H1 (cell line): ENCODE measurements at regions not wholly inside any gene's neighbourhood (a gene's known extent, or its start where the extent isn't known, plus 50 kb on each side); places are given as distances from the start of the nearest gene placed in this dataset.

ENCODE experiments used
- CBX8 ChIP-seq: fragments of 300-800, 300-1000 bp; sonication (generic); IDR thresholded peaks from 2 replicates; pipeline ENCODE4 v1.7.1; 2016; ENCODE audit warnings: low read depth, low read length, borderline replicate concordance
- GABPA ChIP-seq: IDR thresholded peaks from 2 replicates; pipeline ENCODE4 v1.6.1; 2011; ENCODE audit warnings: mild to moderate bottlenecking, low read length, moderate library complexity, borderline replicate concordance; ENCODE audit not compliant: insufficient read depth
- GTF2F1 ChIP-seq: IDR thresholded peaks from 2 replicates; pipeline ENCODE4 v1.6.1; 2012; ENCODE audit warnings: low read depth, low read length, improper control_type of control experiment, borderline replicate concordance
- NANOG ChIP-seq: IDR thresholded peaks from 2 replicates; pipeline ENCODE4 v1.6.1; 2011; ENCODE audit warnings: low read length, low read depth, mild to moderate bottlenecking, inconsistent platforms; ENCODE audit not compliant: insufficient read depth, poor library complexity, severe bottlenecking
- RBBP5 ChIP-seq: IDR thresholded peaks from 2 replicates; pipeline ENCODE4 v1.7.1; 2012; ENCODE audit warnings: low read depth, mild to moderate bottlenecking, inconsistent platforms, low read length, moderate library complexity, borderline replicate concordance
- TAF7 ChIP-seq: optimal IDR thresholded peaks from 2 replicates; pipeline ENCODE3; 2011; ENCODE audit warnings: low read depth, mild to moderate bottlenecking, inconsistent platforms, low read length, moderate library complexity, borderline replicate concordance
- TCF12 ChIP-seq: IDR thresholded peaks from 2 replicates; pipeline ENCODE4 v1.6.1; 2011; ENCODE audit warnings: low read depth, mild to moderate bottlenecking, low read length
- TF ChIP-seq, protein P1 (sequence below): fragments of 300-600 bp; sonication (generic); IDR thresholded peaks from 2 replicates; pipeline ENCODE4 v1.7.1; 2012; ENCODE audit warnings: low read length, moderate library complexity, mild to moderate bottlenecking, inconsistent platforms; ENCODE audit not compliant: insufficient replicate concordance

DNA sequence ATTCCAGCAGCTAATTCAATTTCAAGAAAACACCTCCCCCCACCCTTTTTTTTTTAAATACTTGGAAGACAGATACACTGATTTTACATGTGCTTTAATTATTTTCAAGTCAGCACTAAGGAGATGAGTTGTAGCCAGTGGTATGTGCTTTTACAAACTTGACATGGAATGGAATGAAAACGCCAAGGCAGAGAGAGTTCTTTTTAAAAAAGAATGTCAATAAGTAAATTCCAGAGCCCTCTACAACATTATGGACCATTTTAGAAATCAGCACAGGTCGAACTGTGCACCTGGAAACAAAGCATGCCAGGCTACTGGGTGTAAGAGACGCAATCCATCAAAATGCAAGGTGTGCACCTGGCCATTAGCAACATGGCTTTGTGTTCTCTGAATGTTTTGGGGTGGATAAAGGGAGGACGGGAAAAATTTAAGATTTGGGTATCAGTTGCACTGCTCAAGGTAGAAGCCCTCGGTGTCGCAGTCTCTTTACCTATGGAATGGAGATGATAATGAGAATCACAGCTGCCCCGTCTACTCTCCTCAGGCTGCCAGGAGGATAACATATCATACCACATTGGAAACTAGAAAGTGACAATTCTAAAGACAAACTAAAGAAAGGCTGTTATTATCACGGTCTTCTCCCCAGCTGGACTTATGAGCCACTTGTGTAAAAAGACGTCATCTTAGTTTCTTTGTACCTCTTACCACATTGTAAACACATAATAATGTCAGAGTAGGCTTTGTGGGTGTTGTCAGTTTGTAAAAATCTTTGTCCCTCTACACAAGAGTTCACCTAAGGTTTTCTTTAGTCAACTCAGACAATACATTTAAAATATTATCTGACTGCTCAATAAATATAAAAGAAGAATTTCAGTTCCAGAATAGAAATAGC, 107.4 kb upstream of the PRICKLE2 start (continued):
- TF ChIP-seq, protein P1, sequence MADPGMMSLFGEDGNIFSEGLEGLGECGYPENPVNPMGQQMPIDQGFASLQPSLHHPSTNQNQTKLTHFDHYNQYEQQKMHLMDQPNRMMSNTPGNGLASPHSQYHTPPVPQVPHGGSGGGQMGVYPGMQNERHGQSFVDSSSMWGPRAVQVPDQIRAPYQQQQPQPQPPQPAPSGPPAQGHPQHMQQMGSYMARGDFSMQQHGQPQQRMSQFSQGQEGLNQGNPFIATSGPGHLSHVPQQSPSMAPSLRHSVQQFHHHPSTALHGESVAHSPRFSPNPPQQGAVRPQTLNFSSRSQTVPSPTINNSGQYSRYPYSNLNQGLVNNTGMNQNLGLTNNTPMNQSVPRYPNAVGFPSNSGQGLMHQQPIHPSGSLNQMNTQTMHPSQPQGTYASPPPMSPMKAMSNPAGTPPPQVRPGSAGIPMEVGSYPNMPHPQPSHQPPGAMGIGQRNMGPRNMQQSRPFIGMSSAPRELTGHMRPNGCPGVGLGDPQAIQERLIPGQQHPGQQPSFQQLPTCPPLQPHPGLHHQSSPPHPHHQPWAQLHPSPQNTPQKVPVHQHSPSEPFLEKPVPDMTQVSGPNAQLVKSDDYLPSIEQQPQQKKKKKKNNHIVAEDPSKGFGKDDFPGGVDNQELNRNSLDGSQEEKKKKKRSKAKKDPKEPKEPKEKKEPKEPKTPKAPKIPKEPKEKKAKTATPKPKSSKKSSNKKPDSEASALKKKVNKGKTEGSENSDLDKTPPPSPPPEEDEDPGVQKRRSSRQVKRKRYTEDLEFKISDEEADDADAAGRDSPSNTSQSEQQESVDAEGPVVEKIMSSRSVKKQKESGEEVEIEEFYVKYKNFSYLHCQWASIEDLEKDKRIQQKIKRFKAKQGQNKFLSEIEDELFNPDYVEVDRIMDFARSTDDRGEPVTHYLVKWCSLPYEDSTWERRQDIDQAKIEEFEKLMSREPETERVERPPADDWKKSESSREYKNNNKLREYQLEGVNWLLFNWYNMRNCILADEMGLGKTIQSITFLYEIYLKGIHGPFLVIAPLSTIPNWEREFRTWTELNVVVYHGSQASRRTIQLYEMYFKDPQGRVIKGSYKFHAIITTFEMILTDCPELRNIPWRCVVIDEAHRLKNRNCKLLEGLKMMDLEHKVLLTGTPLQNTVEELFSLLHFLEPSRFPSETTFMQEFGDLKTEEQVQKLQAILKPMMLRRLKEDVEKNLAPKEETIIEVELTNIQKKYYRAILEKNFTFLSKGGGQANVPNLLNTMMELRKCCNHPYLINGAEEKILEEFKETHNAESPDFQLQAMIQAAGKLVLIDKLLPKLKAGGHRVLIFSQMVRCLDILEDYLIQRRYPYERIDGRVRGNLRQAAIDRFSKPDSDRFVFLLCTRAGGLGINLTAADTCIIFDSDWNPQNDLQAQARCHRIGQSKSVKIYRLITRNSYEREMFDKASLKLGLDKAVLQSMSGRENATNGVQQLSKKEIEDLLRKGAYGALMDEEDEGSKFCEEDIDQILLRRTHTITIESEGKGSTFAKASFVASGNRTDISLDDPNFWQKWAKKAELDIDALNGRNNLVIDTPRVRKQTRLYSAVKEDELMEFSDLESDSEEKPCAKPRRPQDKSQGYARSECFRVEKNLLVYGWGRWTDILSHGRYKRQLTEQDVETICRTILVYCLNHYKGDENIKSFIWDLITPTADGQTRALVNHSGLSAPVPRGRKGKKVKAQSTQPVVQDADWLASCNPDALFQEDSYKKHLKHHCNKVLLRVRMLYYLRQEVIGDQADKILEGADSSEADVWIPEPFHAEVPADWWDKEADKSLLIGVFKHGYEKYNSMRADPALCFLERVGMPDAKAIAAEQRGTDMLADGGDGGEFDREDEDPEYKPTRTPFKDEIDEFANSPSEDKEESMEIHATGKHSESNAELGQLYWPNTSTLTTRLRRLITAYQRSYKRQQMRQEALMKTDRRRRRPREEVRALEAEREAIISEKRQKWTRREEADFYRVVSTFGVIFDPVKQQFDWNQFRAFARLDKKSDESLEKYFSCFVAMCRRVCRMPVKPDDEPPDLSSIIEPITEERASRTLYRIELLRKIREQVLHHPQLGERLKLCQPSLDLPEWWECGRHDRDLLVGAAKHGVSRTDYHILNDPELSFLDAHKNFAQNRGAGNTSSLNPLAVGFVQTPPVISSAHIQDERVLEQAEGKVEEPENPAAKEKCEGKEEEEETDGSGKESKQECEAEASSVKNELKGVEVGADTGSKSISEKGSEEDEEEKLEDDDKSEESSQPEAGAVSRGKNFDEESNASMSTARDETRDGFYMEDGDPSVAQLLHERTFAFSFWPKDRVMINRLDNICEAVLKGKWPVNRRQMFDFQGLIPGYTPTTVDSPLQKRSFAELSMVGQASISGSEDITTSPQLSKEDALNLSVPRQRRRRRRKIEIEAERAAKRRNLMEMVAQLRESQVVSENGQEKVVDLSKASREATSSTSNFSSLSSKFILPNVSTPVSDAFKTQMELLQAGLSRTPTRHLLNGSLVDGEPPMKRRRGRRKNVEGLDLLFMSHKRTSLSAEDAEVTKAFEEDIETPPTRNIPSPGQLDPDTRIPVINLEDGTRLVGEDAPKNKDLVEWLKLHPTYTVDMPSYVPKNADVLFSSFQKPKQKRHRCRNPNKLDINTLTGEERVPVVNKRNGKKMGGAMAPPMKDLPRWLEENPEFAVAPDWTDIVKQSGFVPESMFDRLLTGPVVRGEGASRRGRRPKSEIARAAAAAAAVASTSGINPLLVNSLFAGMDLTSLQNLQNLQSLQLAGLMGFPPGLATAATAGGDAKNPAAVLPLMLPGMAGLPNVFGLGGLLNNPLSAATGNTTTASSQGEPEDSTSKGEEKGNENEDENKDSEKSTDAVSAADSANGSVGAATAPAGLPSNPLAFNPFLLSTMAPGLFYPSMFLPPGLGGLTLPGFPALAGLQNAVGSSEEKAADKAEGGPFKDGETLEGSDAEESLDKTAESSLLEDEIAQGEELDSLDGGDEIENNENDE, result no peak
- TF ChIP-seq TAF7, result no peak
- no peak for TF ChIP-seq TCF12
- no peak for TF ChIP-seq GABPA
- no peak for TF ChIP-seq RBBP5
- no peak for TF ChIP-seq CBX8
- TF ChIP-seq NANOG, result no peak
- no peak for TF ChIP-seq GTF2F1
